ENCODE measurements at regions not wholly inside any gene's neighbourhood (a gene's known extent, or its start where the extent isn't known, plus 50 kb on each side); places are given as distances from the start of the nearest gene placed in this dataset.

GRCh38 chr20:10883166-10883565 is 209.4 kb upstream of the JAG1 start:
- no peaks in the 10 kb centered on the region for H3K36me3 ChIP-seq (ENCODE audit: insufficient read depth)
- no peaks in the 10 kb centered on the region for H3F3A ChIP-seq (replicated peaks; ENCODE audit: low read depth)
- Mint-ChIP-seq H3K4me1 (peaks cover 2% of the 10 kb centered on the region; the same call in 1 of the 3 replicates), H3K9me3 (no peaks in the 10 kb centered on the region), H3K27ac (no peak overlapping the region), H3K36me3 (ENCODE audit: low read depth) (no peaks in the 10 kb centered on the region), H3K27me3 (ENCODE audit: insufficient read depth, low read depth, poor library complexity) (no peaks in the 10 kb centered on the region), H3K4me3 (no peak overlapping the region)
- H3K79me2 ChIP-seq (replicated peaks; ENCODE audit: insufficient read depth) = no peaks in the 10 kb centered on the region
- no peak overlapping the region for H2AFZ ChIP-seq
- TF ChIP-seq REST (IDR thresholded peaks at IDR 0.05; ENCODE audit: unreplicated experiment) (no peak), STAT1 (IDR thresholded peaks at IDR 0.05; ENCODE audit: unreplicated experiment) (no peak), EZH2phosphoT487 (IDR thresholded peaks at IDR 0.05; ENCODE audit: unreplicated experiment) (no peak), CTCF (conservative IDR thresholded peaks at IDR 0.05; ENCODE audit: low read depth in 2 of 2) (no peak), CREB1 (CRISPR knock-in tag; IDR thresholded peaks at IDR 0.05; ENCODE audit: low read depth) (no peak), ZNF331 (CRISPR knock-in tag; IDR thresholded peaks at IDR 0.05; ENCODE audit: low read depth) (no peak), ZNF114 (CRISPR knock-in tag; IDR thresholded peaks at IDR 0.05) (no peak), JUNB (IDR thresholded peaks at IDR 0.05; ENCODE audit: unreplicated experiment) (no peak), NANOG (IDR thresholded peaks at IDR 0.05; ENCODE audit: borderline replicate concordance) (no peak), ZNF462 (CRISPR knock-in tag; IDR thresholded peaks at IDR 0.05) (no peak)
- ATAC-seq (no peak), DNase-seq (ENCODE audit: low spot score) (no peak)
- no peak overlapping the region for H3K27ac ChIP-seq (ENCODE audit: low read depth)
- no peaks in the 10 kb centered on the region for H4K20me1 ChIP-seq (replicated peaks; ENCODE audit: insufficient read depth)
- peaks cover 14% of the 10 kb centered on the region; the same call in 1 of the 2 replicates for H3K9me2 ChIP-seq (ENCODE audit: insufficient read depth)
- H3K4me2 ChIP-seq = no peak overlapping the region
- no peak overlapping the region for H3K4me3 ChIP-seq
- H3K27me3 ChIP-seq (ENCODE audit: insufficient read depth) = no peaks in the 10 kb centered on the region
- no peaks in the 10 kb centered on the region for H3K4me1 ChIP-seq (ENCODE audit: insufficient read depth)

Measured in GM23338 (cell line).